H9 (cell line): ENCODE measurements at regions not wholly inside any gene's neighbourhood (a gene's known extent, or its start where the extent isn't known, plus 50 kb on each side); places are given as distances from the start of the nearest gene placed in this dataset.

ENCODE experiments used
- DNase-seq: peaks from one replicate; pipeline ENCODE4 v3.0.0-alpha.2; 2017
- H2AFZ ChIP-seq: one replicate; pipeline ENCODE4 v1.6.1; 2013; ENCODE audit warnings: mild to moderate bottlenecking, low read length, control low read depth, moderate library complexity
- H2AK5ac ChIP-seq: 2 replicates; pipeline ENCODE4 v1.6.1; 2013; ENCODE audit warnings: low read length, control low read depth, mixed read lengths; ENCODE audit not compliant: insufficient read length
- H2BK120ac ChIP-seq: one replicate; pipeline ENCODE4 v1.6.1; 2013; ENCODE audit warnings: low read depth, mild to moderate bottlenecking, low read length, control low read depth, inconsistent platforms; ENCODE audit not compliant: poor library complexity, severe bottlenecking
- H2BK12ac ChIP-seq: 2 replicates; pipeline ENCODE4 v1.6.1; 2013; ENCODE audit warnings: low read length, control low read depth, mixed read lengths, low read depth; ENCODE audit not compliant: insufficient read length
- H2BK15ac ChIP-seq: 2 replicates; pipeline ENCODE4 v1.6.1; 2013; ENCODE audit warnings: low read depth, low read length, control low read depth
- H2BK20ac ChIP-seq: one replicate; pipeline ENCODE4 v1.6.1; 2013; ENCODE audit warnings: low read depth, mild to moderate bottlenecking, low read length, control low read depth, inconsistent platforms; ENCODE audit not compliant: poor library complexity, severe bottlenecking
- H2BK5ac ChIP-seq: 2 replicates; pipeline ENCODE4 v1.6.1; 2013; ENCODE audit warnings: low read length, control low read depth, mixed read lengths; ENCODE audit not compliant: insufficient read length
- H3K14ac ChIP-seq: 2 replicates; pipeline ENCODE4 v1.6.1; 2013; ENCODE audit warnings: low read length, control low read depth; ENCODE audit not compliant: insufficient read depth
- H3K18ac ChIP-seq: 2 replicates; pipeline ENCODE4 v1.6.1; 2013; ENCODE audit warnings: low read depth, mild to moderate bottlenecking, mixed read lengths, low read length, control low read depth; ENCODE audit not compliant: insufficient read length
- H3K23ac ChIP-seq: 2 replicates; pipeline ENCODE4 v1.6.1; 2013; ENCODE audit warnings: low read length, control low read depth, mixed read lengths, low read depth; ENCODE audit not compliant: insufficient read length
- H3K23me2 ChIP-seq: 2 replicates; pipeline ENCODE4 v1.6.1; 2013; ENCODE audit warnings: low read depth, mild to moderate bottlenecking, mixed read lengths, low read length, control low read depth; ENCODE audit not compliant: insufficient read length, poor library complexity, severe bottlenecking
- H3K27ac ChIP-seq: 2 replicates; pipeline ENCODE4 v1.5.1; 2013; ENCODE audit warnings: low read length, control low read depth, mixed read lengths, low read depth; ENCODE audit not compliant: insufficient read length
- H3K27me3 ChIP-seq: 2 replicates; pipeline ENCODE4 v1.6.1; 2013; ENCODE audit warnings: low read length, control low read depth, inconsistent platforms; ENCODE audit not compliant: insufficient read depth
- H3K4ac ChIP-seq: 2 replicates; pipeline ENCODE4 v1.6.1; 2013; ENCODE audit warnings: low read depth, mild to moderate bottlenecking, control low read depth, inconsistent platforms, low read length, moderate library complexity
- H3K4me1 ChIP-seq: 2 replicates; pipeline ENCODE4 v1.6.1; 2013; ENCODE audit warnings: low read length, control low read depth, inconsistent platforms; ENCODE audit not compliant: insufficient read depth
- H3K4me2 ChIP-seq: 2 replicates; pipeline ENCODE4 v1.6.1; 2013; ENCODE audit warnings: low read length, control low read depth, mixed read lengths; ENCODE audit not compliant: insufficient read length, insufficient read depth
- H3K56ac ChIP-seq: 2 replicates; pipeline ENCODE4 v1.6.1; 2013; ENCODE audit warnings: low read depth, mild to moderate bottlenecking, mixed read lengths, low read length, control low read depth; ENCODE audit not compliant: insufficient read length
- H3K79me1 ChIP-seq: 2 replicates; pipeline ENCODE4 v1.6.1; 2013; ENCODE audit warnings: low read depth, mild to moderate bottlenecking, moderate library complexity, low read length, control low read depth, inconsistent platforms; ENCODE audit not compliant: insufficient read depth, poor library complexity, severe bottlenecking
- H3K79me2 ChIP-seq: 2 replicates; pipeline ENCODE4 v1.6.1; 2013; ENCODE audit warnings: low read length, control low read depth, inconsistent platforms; ENCODE audit not compliant: insufficient read depth
- H3K9ac ChIP-seq: 2 replicates; pipeline ENCODE4 v1.6.1; 2013; ENCODE audit warnings: low read length, control low read depth, mixed read lengths; ENCODE audit not compliant: insufficient read length; ENCODE audit errors: extremely low read depth
- H3K9me3 ChIP-seq: one replicate; pipeline ENCODE4 v1.6.1; 2013; ENCODE audit warnings: low read depth, low read length, inconsistent platforms; ENCODE audit not compliant: control insufficient read depth
- H3T11ph ChIP-seq: one replicate; pipeline ENCODE4 v1.6.1; 2013; ENCODE audit warnings: mild to moderate bottlenecking, low read length, control low read depth, inconsistent platforms
- H4K20me1 ChIP-seq: one replicate; pipeline ENCODE4 v1.6.1; 2013; ENCODE audit not compliant: control insufficient read depth, insufficient read length, insufficient read depth
- H4K5ac ChIP-seq: 2 replicates; pipeline ENCODE4 v1.6.1; 2013; ENCODE audit warnings: low read depth, mild to moderate bottlenecking, mixed read lengths, low read length, control low read depth; ENCODE audit not compliant: insufficient read length
- H4K8ac ChIP-seq: replicated peaks from 2 replicates; pipeline ENCODE4 v1.6.1; 2013; ENCODE audit warnings: low read length, control low read depth, mixed read lengths, low read depth; ENCODE audit not compliant: insufficient read length
- H4K91ac ChIP-seq: 2 replicates; pipeline ENCODE4 v1.6.1; 2013; ENCODE audit warnings: low read depth, mild to moderate bottlenecking, moderate library complexity, mixed read lengths, low read length, control low read depth; ENCODE audit not compliant: insufficient read length
- H3K27ac Mint-ChIP-seq, 3 experiments: 2 replicates in 2 of 3; 3 replicates in 1 of 3; pipeline ENCODE4 v1.8.0; 2020 to 2021; ENCODE audit warnings: mixed read lengths in 3 of 3, mild to moderate bottlenecking in 1 of 3, moderate library complexity in 1 of 3
- H3K27me3 Mint-ChIP-seq: 2 replicates; pipeline ENCODE4 v1.8.0; 2021; ENCODE audit warnings: low read depth, mild to moderate bottlenecking, moderate library complexity, mixed read lengths
- H3K36me3 Mint-ChIP-seq, 3 experiments: 2 replicates in 2 of 3; 3 replicates in 1 of 3; pipeline ENCODE4 v1.8.0; 2020 to 2021; ENCODE audit warnings: low read depth in 3 of 3, mixed read lengths in 3 of 3; ENCODE audit not compliant: insufficient read depth in 1 of 3
- H3K4me1 Mint-ChIP-seq, 2 experiments: 2 replicates each; pipeline ENCODE4 v1.8.0; 2020; ENCODE audit warnings: mixed read lengths in 2 of 2
- H3K4me3 Mint-ChIP-seq, 2 experiments: 2 replicates in 1 of 2; 3 replicates in 1 of 2; pipeline ENCODE4 v1.8.0; 2020 to 2021; ENCODE audit warnings: mild to moderate bottlenecking in 2 of 2, mixed read lengths in 2 of 2, moderate library complexity in 1 of 2
- H3K9me3 Mint-ChIP-seq, 2 experiments: 2 replicates in 1 of 2; 3 replicates in 1 of 2; pipeline ENCODE4 v1.8.0; 2020; ENCODE audit warnings: mild to moderate bottlenecking in 2 of 2, mixed read lengths in 2 of 2, moderate library complexity in 1 of 2
- WGBS: extraction: QIAGEN DNeasy Blood & Tissue Kit; methylation state at CpG from one replicate; pipeline ENCODE4 v1.1.7; 2013; ENCODE audit warnings: missing lambda C conversion rate, low lambda C conversion rate, mixed read lengths; ENCODE audit not compliant: insufficient read length; ENCODE audit errors: extremely low coverage; 5-methylcytosine and 5-hydroxymethylcytosine counted together
- TF ChIP-seq, protein P1 (sequence below): fragments of 200-600 bp; sonication (generic); conservative IDR thresholded peaks from 3 replicates; pipeline ENCODE4 v1.8.0; 2021; ENCODE audit warnings: antibody characterized with exemption, mild to moderate bottlenecking

- H2AK5ac ChIP-seq: no peak overlapping the region
- no peak for DNase-seq
- no peak overlapping the region for H4K8ac ChIP-seq
- H3K4me2 ChIP-seq: no peak overlapping the region
- no peak overlapping the region for H4K5ac ChIP-seq
- Mint-ChIP-seq H3K9me3 (no peaks in the 10 kb centered on the region; a peak in 1 of 5 replicates), H3K27me3 (no peaks in the 10 kb centered on the region), H3K27ac (no peak overlapping the region), H3K36me3 (no peaks in the 10 kb centered on the region; a peak in 1 of 7 replicates), H3K4me1 (0 out of 4 replicates have a peak, but pooled peaks cover 0 to 1% of the 10 kb centered on the region in 2 experiments), H3K4me3 (no peak overlapping the region)
- H3K23ac ChIP-seq: no peak overlapping the region
- no peak overlapping the region for H2BK5ac ChIP-seq
- H3K27ac ChIP-seq: no peak overlapping the region
- no peak overlapping the region for H2BK15ac ChIP-seq
- H2BK20ac ChIP-seq: no peak overlapping the region
- WGBS: no CpG with 5 or more reads among the region's 2 CpGs
- H3K27me3 ChIP-seq: no peaks in the 10 kb centered on the region
- no peak overlapping the region for H3K18ac ChIP-seq
- no peaks in the 10 kb centered on the region for H3K4me1 ChIP-seq
- no peak overlapping the region for H3K4ac ChIP-seq
- no peak overlapping the region for H3K9ac ChIP-seq
- no peaks in the 10 kb centered on the region for H3K79me1 ChIP-seq
- H2AFZ ChIP-seq: no peak overlapping the region
- no peak overlapping the region for H2BK120ac ChIP-seq
- H3K23me2 ChIP-seq: no peaks in the 10 kb centered on the region
- no peak overlapping the region for H3T11ph ChIP-seq
- no peak overlapping the region for H4K91ac ChIP-seq
- no peak overlapping the region for H2BK12ac ChIP-seq
- H3K14ac ChIP-seq: no peak overlapping the region
- no peaks in the 10 kb centered on the region for H4K20me1 ChIP-seq
- no peak overlapping the region for H3K56ac ChIP-seq
- TF ChIP-seq, protein P1, sequence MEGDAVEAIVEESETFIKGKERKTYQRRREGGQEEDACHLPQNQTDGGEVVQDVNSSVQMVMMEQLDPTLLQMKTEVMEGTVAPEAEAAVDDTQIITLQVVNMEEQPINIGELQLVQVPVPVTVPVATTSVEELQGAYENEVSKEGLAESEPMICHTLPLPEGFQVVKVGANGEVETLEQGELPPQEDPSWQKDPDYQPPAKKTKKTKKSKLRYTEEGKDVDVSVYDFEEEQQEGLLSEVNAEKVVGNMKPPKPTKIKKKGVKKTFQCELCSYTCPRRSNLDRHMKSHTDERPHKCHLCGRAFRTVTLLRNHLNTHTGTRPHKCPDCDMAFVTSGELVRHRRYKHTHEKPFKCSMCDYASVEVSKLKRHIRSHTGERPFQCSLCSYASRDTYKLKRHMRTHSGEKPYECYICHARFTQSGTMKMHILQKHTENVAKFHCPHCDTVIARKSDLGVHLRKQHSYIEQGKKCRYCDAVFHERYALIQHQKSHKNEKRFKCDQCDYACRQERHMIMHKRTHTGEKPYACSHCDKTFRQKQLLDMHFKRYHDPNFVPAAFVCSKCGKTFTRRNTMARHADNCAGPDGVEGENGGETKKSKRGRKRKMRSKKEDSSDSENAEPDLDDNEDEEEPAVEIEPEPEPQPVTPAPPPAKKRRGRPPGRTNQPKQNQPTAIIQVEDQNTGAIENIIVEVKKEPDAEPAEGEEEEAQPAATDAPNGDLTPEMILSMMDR: no peak
- H3K9me3 ChIP-seq: no peaks in the 10 kb centered on the region
- H3K79me2 ChIP-seq: no peaks in the 10 kb centered on the region
Observed at GRCh38 chr18:38045845-38046244, 480.2 kb upstream of the CELF4 start.
